ENCODE measurements at regions not wholly inside any gene's neighbourhood (a gene's known extent, or its start where the extent isn't known, plus 50 kb on each side); places are given as distances from the start of the nearest gene placed in this dataset.

GRCh38 chr21:41562101-41563000 lies 54.4 kb upstream of the TMPRSS2 start:
- Histone ChIP-seq H3K79me2 (no peaks in the 10 kb centered on the region), H3K4me1 (no peaks in the 10 kb centered on the region), H3K4me3 (ENCODE audit: low read depth, low read length) (no peak overlapping the region), H3K27me3 (ENCODE audit: control insufficient read depth, insufficient read depth, low read length) (no peaks in the 10 kb centered on the region), H3K9ac (no peak overlapping the region), H2AFZ (no peak overlapping the region), H3K4me2 (ENCODE audit: low read length) (no peak overlapping the region), H3K9me3 (ENCODE audit: control insufficient read depth, low read length) (no peaks in the 10 kb centered on the region), H3K36me3 (ENCODE audit: control insufficient read depth, insufficient read depth, low read length) (no peaks in the 10 kb centered on the region), H3K27ac (no peak overlapping the region)
- no peak for TF ChIP-seq CTCF (IDR thresholded peaks at IDR 0.05)

GRCh38 chr21:41561701-41562100 lies 53.7 kb upstream of the TMPRSS2 start:
- no peak for TF ChIP-seq CTCF (IDR thresholded peaks at IDR 0.05)
- Histone ChIP-seq H3K9ac (no peak overlapping the region), H3K27ac (no peak overlapping the region), H3K36me3 (ENCODE audit: control insufficient read depth, insufficient read depth, low read length) (no peaks in the 10 kb centered on the region), H3K4me2 (ENCODE audit: low read length) (no peak overlapping the region), H3K27me3 (ENCODE audit: control insufficient read depth, insufficient read depth, low read length) (no peaks in the 10 kb centered on the region), H3K9me3 (ENCODE audit: control insufficient read depth, low read length) (no peaks in the 10 kb centered on the region), H3K4me3 (ENCODE audit: low read depth, low read length) (no peak overlapping the region), H3K79me2 (no peaks in the 10 kb centered on the region), H3K4me1 (no peaks in the 10 kb centered on the region), H2AFZ (no peak overlapping the region)

GRCh38 chr21:41560661-41561158 lies 52.8 kb upstream of the TMPRSS2 start:
- Histone ChIP-seq H3K36me3 (ENCODE audit: control insufficient read depth, insufficient read depth, low read length) (no peaks in the 10 kb centered on the region), H3K4me2 (ENCODE audit: low read length) (no peak overlapping the region), H3K9me3 (ENCODE audit: control insufficient read depth, low read length) (no peaks in the 10 kb centered on the region), H2AFZ (no peak overlapping the region), H3K9ac (no peak overlapping the region), H3K4me3 (ENCODE audit: low read depth, low read length) (no peak overlapping the region), H3K27me3 (ENCODE audit: control insufficient read depth, insufficient read depth, low read length) (no peaks in the 10 kb centered on the region), H3K4me1 (no peaks in the 10 kb centered on the region), H3K27ac (no peak overlapping the region), H3K79me2 (no peaks in the 10 kb centered on the region)
- no peak for TF ChIP-seq CTCF (IDR thresholded peaks at IDR 0.05)

GRCh38 chr21:41559658-41560631 lies 52.0 kb upstream of the TMPRSS2 start:
- H3K27me3 ChIP-seq (ENCODE audit: control insufficient read depth, insufficient read depth, low read length) = no peaks in the 10 kb centered on the region
- no peak overlapping the region for H3K27ac ChIP-seq
- H3K4me3 ChIP-seq (ENCODE audit: low read depth, low read length) = no peak overlapping the region
- H3K79me2 ChIP-seq = no peaks in the 10 kb centered on the region
- H3K36me3 ChIP-seq (ENCODE audit: control insufficient read depth, insufficient read depth, low read length) = no peaks in the 10 kb centered on the region
- no peak overlapping the region for H2AFZ ChIP-seq
- H3K9ac ChIP-seq = no peak overlapping the region
- no peaks in the 10 kb centered on the region for H3K4me1 ChIP-seq
- no peak overlapping the region for H3K4me2 ChIP-seq (ENCODE audit: low read length)
- H3K9me3 ChIP-seq (ENCODE audit: control insufficient read depth, low read length) = no peaks in the 10 kb centered on the region
- TF ChIP-seq CTCF (IDR thresholded peaks at IDR 0.05) = no peak

Measured in parathyroid adenoma (tissue), 2 donors.